H1 (cell line): ENCODE measurements at regions not wholly inside any gene's neighbourhood (a gene's known extent, or its start where the extent isn't known, plus 50 kb on each side); places are given as distances from the start of the nearest gene placed in this dataset.
"Not testable (repeated sequence)": the region's sequence is repeated elsewhere in the genome, so short reads cannot be mapped to it uniquely, and the experiment has no call there.

Source experiments
- CTCF ChIA-PET: fragments of 300-600 bp; sonication (Branson Sonifier 250); formaldehyde crosslinking; loops from one replicate; lab custom pipeline; 2021; ENCODE audit not compliant: partially characterized antibody; lab: Charles Lee
- POLR2A ChIA-PET: fragments of 300-600 bp; sonication (Branson Sonifier 250); formaldehyde crosslinking; loops from one replicate; lab custom pipeline; 2021; ENCODE audit warnings: inconsistent platforms; ENCODE audit not compliant: partially characterized antibody; lab: Charles Lee
- DNase-seq, 2 experiments: peaks; one replicate each; pipeline versions ENCODE4 v3.0.0 to v3.0.0-alpha.2; 2010 to 2022; ENCODE audit warnings: low spot score in 2 of 2, low read depth in 1 of 2, mixed read lengths in 1 of 2
- FAIRE-seq: peaks from 2 replicates; lab custom pipeline; 2011; peaks lifted over from hg19 to GRCh38; lab: Jason Lieb, UNC
- H2AFZ ChIP-seq: 2 replicates; pipeline ENCODE4 v1.8.1; 2012; ENCODE audit warnings: low read length, inconsistent platforms
- H2AK5ac ChIP-seq: 2 replicates; pipeline ENCODE4 v1.6.1; 2013; ENCODE audit warnings: low read depth, low read length
- H2BK120ac ChIP-seq: replicated peaks from 2 replicates; pipeline ENCODE3; 2013; ENCODE audit warnings: low read depth, low read length, inconsistent platforms
- H2BK12ac ChIP-seq: 2 replicates; pipeline ENCODE4 v1.6.1; 2013; ENCODE audit warnings: low read depth, low read length
- H2BK15ac ChIP-seq: 2 replicates; pipeline ENCODE4 v1.6.1; 2013; ENCODE audit warnings: low read length
- H2BK20ac ChIP-seq: 2 replicates; pipeline ENCODE4 v1.6.1; 2013; ENCODE audit warnings: low read length
- H2BK5ac ChIP-seq: 2 replicates; pipeline ENCODE4 v1.6.1; 2013; ENCODE audit warnings: low read depth, low read length
- H3K14ac ChIP-seq: 2 replicates; pipeline ENCODE4 v1.6.1; 2013; ENCODE audit warnings: inconsistent platforms; ENCODE audit not compliant: insufficient read length
- H3K18ac ChIP-seq: 2 replicates; pipeline ENCODE4 v1.6.1; 2013; ENCODE audit warnings: low read length; ENCODE audit errors: extremely low read depth
- H3K23ac ChIP-seq: 2 replicates; pipeline ENCODE4 v1.6.1; 2013; ENCODE audit warnings: inconsistent platforms; ENCODE audit not compliant: insufficient read length
- H3K23me2 ChIP-seq: 2 replicates; pipeline ENCODE4 v1.6.1; 2013; ENCODE audit warnings: low read depth, low read length
- H3K27ac ChIP-seq: 2 replicates; pipeline ENCODE4 v1.6.1; 2011; ENCODE audit warnings: low read depth, low read length, inconsistent platforms
- H3K27me3 ChIP-seq, 4 experiments: replicated peaks in 1 of 4; 1 replicate in 1 of 4; 2 replicates in 3 of 4; pipeline versions ENCODE4 v1.6.1 to v1.8.1; 2011 to 2013; ENCODE audit warnings: low read length in 3 of 4, mild to moderate bottlenecking in 3 of 4, inconsistent platforms in 2 of 4, mixed read lengths in 2 of 4, moderate library complexity in 1 of 4; ENCODE audit not compliant: control insufficient read depth in 3 of 4, insufficient read depth in 3 of 4; ENCODE audit errors: extremely low read depth in 1 of 4
- H3K36me3 ChIP-seq, 4 experiments: 2 replicates each; pipeline versions ENCODE4 v1.6.1 to v1.8.1; 2011 to 2013; ENCODE audit warnings: mild to moderate bottlenecking in 4 of 4, low read length in 3 of 4, moderate library complexity in 2 of 4, control low read depth in 1 of 4, inconsistent platforms in 1 of 4; ENCODE audit not compliant: insufficient read depth in 4 of 4, control insufficient read depth in 2 of 4
- H3K4ac ChIP-seq: replicated peaks from 2 replicates; pipeline ENCODE3; 2013; ENCODE audit warnings: low read length, low read depth, mixed read lengths, inconsistent platforms; ENCODE audit not compliant: insufficient read length
- H3K4me1 ChIP-seq, 4 experiments: replicated peaks in 1 of 4; 1 replicate in 1 of 4; 2 replicates in 3 of 4; pipeline versions ENCODE4 v1.6.1 to v1.8.1; 2011 to 2013; ENCODE audit warnings: low read length in 3 of 4, inconsistent platforms in 2 of 4, mixed read lengths in 1 of 4; ENCODE audit not compliant: insufficient read depth in 4 of 4, control insufficient read depth in 3 of 4
- H3K4me2 ChIP-seq, 2 experiments: 2 replicates each; pipeline versions ENCODE4 v1.6.1 to v1.8.1; 2011 to 2013; ENCODE audit warnings: low read depth in 2 of 2, low read length in 2 of 2, control low read depth in 1 of 2, inconsistent platforms in 1 of 2, mild to moderate bottlenecking in 1 of 2; ENCODE audit not compliant: insufficient read depth in 1 of 2
- H3K4me3 ChIP-seq, 4 experiments: fragments of 200-600, 300-600 bp in 1 of 4; sonication (generic), shearing (Covaris generic), sonication (Bioruptor Twin) in 1 of 4; 2 replicates each; pipeline versions ENCODE4 v1.5.1 to v1.8.1; 2011 to 2016; ENCODE audit warnings: low read length in 4 of 4, low read depth in 3 of 4, control low read depth in 2 of 4, inconsistent platforms in 2 of 4, mild to moderate bottlenecking in 2 of 4, mixed read lengths in 1 of 4, moderate library complexity in 1 of 4; ENCODE audit not compliant: insufficient read depth in 2 of 4; ENCODE audit errors: extremely low read depth in 1 of 4
- H3K56ac ChIP-seq: replicated peaks from 2 replicates; pipeline ENCODE3; 2013; ENCODE audit warnings: low read depth, mild to moderate bottlenecking, mixed read lengths, low read length, inconsistent platforms; ENCODE audit not compliant: insufficient read length
- H3K79me1 ChIP-seq: 2 replicates; pipeline ENCODE4 v1.6.1; 2013; ENCODE audit warnings: low read depth, low read length, control low read depth
- H3K79me2 ChIP-seq, 2 experiments: 2 replicates each; pipeline versions ENCODE4 v1.6.1 to v1.8.1; 2012 to 2013; ENCODE audit warnings: low read length in 2 of 2, mild to moderate bottlenecking in 2 of 2, inconsistent platforms in 1 of 2; ENCODE audit not compliant: insufficient read depth in 2 of 2, control insufficient read depth in 1 of 2
- H3K9ac ChIP-seq, 4 experiments: replicated peaks in 1 of 4; 1 replicate in 1 of 4; 2 replicates in 3 of 4; pipeline versions ENCODE4 v1.6.1 to v1.8.1; 2011 to 2013; ENCODE audit warnings: low read depth in 3 of 4, low read length in 3 of 4, control low read depth in 2 of 4, mild to moderate bottlenecking in 2 of 4, moderate library complexity in 2 of 4, inconsistent platforms in 1 of 4; ENCODE audit errors: extremely low read depth in 1 of 4
- H3K9me3 ChIP-seq, 2 experiments: 2 replicates each; pipeline versions ENCODE4 v1.6.1 to v1.8.1; 2012 to 2013; ENCODE audit warnings: mild to moderate bottlenecking in 2 of 2, moderate library complexity in 2 of 2, control low read depth in 1 of 2, inconsistent platforms in 1 of 2, low read depth in 1 of 2, low read length in 1 of 2, mixed read lengths in 1 of 2; ENCODE audit not compliant: insufficient read depth in 2 of 2
- H4K20me1 ChIP-seq, 2 experiments: replicated peaks in 1 of 2; 2 replicates each; pipeline versions ENCODE3 to v1.8.1; 2011 to 2013; ENCODE audit warnings: inconsistent platforms in 2 of 2, low read length in 2 of 2, mild to moderate bottlenecking in 1 of 2; ENCODE audit not compliant: insufficient read depth in 2 of 2, control insufficient read depth in 1 of 2
- H4K5ac ChIP-seq: 2 replicates; pipeline ENCODE4 v1.6.1; 2013; ENCODE audit warnings: low read length, low read depth, mixed read lengths, inconsistent platforms; ENCODE audit not compliant: insufficient read length
- H4K8ac ChIP-seq: 2 replicates; pipeline ENCODE4 v1.8.0; 2013; ENCODE audit warnings: mild to moderate bottlenecking, moderate library complexity, low read length, inconsistent platforms; ENCODE audit not compliant: insufficient read depth; ENCODE audit errors: extremely low read depth
- H4K91ac ChIP-seq: replicated peaks from 2 replicates; pipeline ENCODE3; 2013; ENCODE audit warnings: low read length, mixed read lengths, inconsistent platforms; ENCODE audit not compliant: insufficient read length
- WGBS, 2 experiments: shearing (Covaris generic) in 1 of 2; methylation state at CpG; one replicate each; pipeline versions ENCODE4 v1.1.6 to v1.1.7; 2013 to 2015; ENCODE audit warnings: low lambda C conversion rate in 2 of 2, mixed read lengths in 2 of 2, inconsistent platforms in 1 of 2, low coverage in 1 of 2, missing lambda C conversion rate in 1 of 2; ENCODE audit not compliant: insufficient replicate concordance in 2 of 2, insufficient coverage in 1 of 2, insufficient read length in 1 of 2; ENCODE audit errors: extremely low coverage in 1 of 2, missing lambda C conversion rate in 1 of 2; 5-methylcytosine and 5-hydroxymethylcytosine counted together

DNA sequence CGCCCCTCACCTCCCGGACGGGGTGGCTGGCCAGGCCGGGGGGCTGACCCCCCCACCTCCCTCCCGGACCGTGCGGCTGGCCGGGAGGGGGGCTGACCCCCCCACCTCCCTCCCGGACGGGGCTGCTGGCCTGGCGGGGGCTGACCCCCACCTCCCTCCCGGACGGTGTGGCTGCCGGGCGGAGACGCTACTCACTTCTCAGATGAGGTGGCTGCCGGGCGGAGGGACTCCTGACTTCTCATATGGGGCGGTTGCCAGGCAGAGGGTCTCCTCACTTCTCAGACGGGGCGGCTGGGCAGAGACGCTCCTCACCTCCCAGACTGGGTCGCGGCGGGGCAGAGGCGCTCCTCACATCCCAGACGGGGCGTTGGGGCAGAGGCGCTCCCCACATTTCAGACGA lies 381.7 kb upstream of the ISX start:
- H3K14ac ChIP-seq, H3K4me2 ChIP-seq, H3K23me2 ChIP-seq, H3K9me3 ChIP-seq, H3K27me3 ChIP-seq, H3K4me3 ChIP-seq, H3K9ac ChIP-seq, CTCF ChIA-PET, FAIRE-seq, H2BK12ac ChIP-seq, H4K91ac ChIP-seq, H3K18ac ChIP-seq, DNase-seq, H2BK5ac ChIP-seq, H3K27ac ChIP-seq, H3K36me3 ChIP-seq, H2BK120ac ChIP-seq, H4K20me1 ChIP-seq, H4K5ac ChIP-seq, H3K79me2 ChIP-seq, H2AK5ac ChIP-seq, H3K23ac ChIP-seq, POLR2A ChIA-PET, H4K8ac ChIP-seq, H3K4ac ChIP-seq, H3K79me1 ChIP-seq, H2BK15ac ChIP-seq, H2BK20ac ChIP-seq, H2AFZ ChIP-seq, H3K56ac ChIP-seq, H3K4me1 ChIP-seq: not testable (repeated sequence)
- no CpG with 5 or more reads among the region's 30 CpGs for WGBS, 2 experiments
